KMS-11 (cell line): ENCODE measurements at regions not wholly inside any gene's neighbourhood (a gene's known extent, or its start where the extent isn't known, plus 50 kb on each side); places are given as distances from the start of the nearest gene placed in this dataset.

Source experiments
- H2AFZ ChIP-seq: fragments of 200-600 bp; sonication (generic); 2 replicates; pipeline ENCODE4 v1.6.1; 2016; ENCODE audit warnings: antibody characterized with exemption, mixed run types, low read depth
- H3K27ac ChIP-seq: fragments of 200-600 bp; sonication (generic); 2 replicates; pipeline ENCODE4 v1.6.1; 2016; ENCODE audit warnings: mild to moderate bottlenecking, mixed run types
- H3K27me3 ChIP-seq: fragments of 200-600 bp; sonication (generic); 2 replicates; pipeline ENCODE4 v1.6.1; 2017; ENCODE audit warnings: mild to moderate bottlenecking, low read depth, mixed run types, moderate library complexity; ENCODE audit not compliant: insufficient read depth
- H3K36me3 ChIP-seq: fragments of 200-600 bp; sonication (generic); 2 replicates; pipeline ENCODE4 v1.6.1; 2017; ENCODE audit warnings: mild to moderate bottlenecking, mixed run types; ENCODE audit not compliant: insufficient read depth
- H3K4me1 ChIP-seq: fragments of 200-600 bp; sonication (generic); 2 replicates; pipeline ENCODE4 v1.6.1; 2016; ENCODE audit warnings: mild to moderate bottlenecking, low read depth, mixed run types; ENCODE audit not compliant: poor library complexity, severe bottlenecking
- H3K4me2 ChIP-seq: fragments of 200-600 bp; sonication (generic); 2 replicates; pipeline ENCODE4 v1.7.0; 2016; ENCODE audit warnings: mild to moderate bottlenecking, mixed run types
- H3K4me3 ChIP-seq: fragments of 200-600 bp; sonication (generic); IDR thresholded peaks from 2 replicates; pipeline ENCODE4 v1.6.1; 2017; ENCODE audit warnings: low read depth, low read length, mixed read lengths; ENCODE audit not compliant: insufficient read depth
- H3K79me2 ChIP-seq: fragments of 200-600 bp; sonication (generic); 2 replicates; pipeline ENCODE4 v1.6.1; 2016; ENCODE audit warnings: low read depth, mixed run types; ENCODE audit not compliant: insufficient read depth
- H3K9ac ChIP-seq: fragments of 200-600 bp; sonication (generic); 2 replicates; pipeline ENCODE4 v1.6.1; 2016; ENCODE audit warnings: mild to moderate bottlenecking, mixed run types
- H4K20me1 ChIP-seq: fragments of 200-600 bp; sonication (generic); 2 replicates; pipeline ENCODE4 v1.6.1; 2016; ENCODE audit warnings: mild to moderate bottlenecking, mixed run types; ENCODE audit not compliant: insufficient read depth
- TF ChIP-seq, protein P1 (sequence below): fragments of 200-600 bp; sonication (generic); conservative IDR thresholded peaks from 2 replicates; pipeline ENCODE4 v1.6.1; 2017; ENCODE audit warnings: low read depth, mild to moderate bottlenecking, antibody characterized with exemption, low read length, moderate library complexity, mixed read lengths

DNA sequence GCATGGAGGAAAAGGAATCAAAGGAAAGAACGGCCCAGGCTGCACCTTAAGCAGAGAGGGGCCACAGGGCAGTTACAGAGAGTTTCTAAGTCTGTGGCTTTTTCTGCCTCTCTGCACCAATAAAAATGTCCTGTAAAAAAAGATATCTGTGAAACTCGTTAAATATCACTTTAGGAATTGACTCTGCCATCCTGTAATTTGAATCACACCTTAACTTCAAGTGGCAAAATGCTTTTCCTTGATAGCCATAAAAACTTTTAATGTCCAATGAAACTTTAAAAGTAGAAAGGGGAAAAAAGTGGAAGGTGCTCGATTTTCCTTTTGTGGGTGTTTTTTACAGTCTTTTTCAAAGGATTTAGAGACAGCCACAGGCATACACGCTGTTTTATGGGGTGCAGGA is 255.7 kb downstream of the ARRDC4 start:
- no peaks in the 10 kb centered on the region for H3K79me2 ChIP-seq
- H3K4me2 ChIP-seq: no peak overlapping the region
- TF ChIP-seq, protein P1, sequence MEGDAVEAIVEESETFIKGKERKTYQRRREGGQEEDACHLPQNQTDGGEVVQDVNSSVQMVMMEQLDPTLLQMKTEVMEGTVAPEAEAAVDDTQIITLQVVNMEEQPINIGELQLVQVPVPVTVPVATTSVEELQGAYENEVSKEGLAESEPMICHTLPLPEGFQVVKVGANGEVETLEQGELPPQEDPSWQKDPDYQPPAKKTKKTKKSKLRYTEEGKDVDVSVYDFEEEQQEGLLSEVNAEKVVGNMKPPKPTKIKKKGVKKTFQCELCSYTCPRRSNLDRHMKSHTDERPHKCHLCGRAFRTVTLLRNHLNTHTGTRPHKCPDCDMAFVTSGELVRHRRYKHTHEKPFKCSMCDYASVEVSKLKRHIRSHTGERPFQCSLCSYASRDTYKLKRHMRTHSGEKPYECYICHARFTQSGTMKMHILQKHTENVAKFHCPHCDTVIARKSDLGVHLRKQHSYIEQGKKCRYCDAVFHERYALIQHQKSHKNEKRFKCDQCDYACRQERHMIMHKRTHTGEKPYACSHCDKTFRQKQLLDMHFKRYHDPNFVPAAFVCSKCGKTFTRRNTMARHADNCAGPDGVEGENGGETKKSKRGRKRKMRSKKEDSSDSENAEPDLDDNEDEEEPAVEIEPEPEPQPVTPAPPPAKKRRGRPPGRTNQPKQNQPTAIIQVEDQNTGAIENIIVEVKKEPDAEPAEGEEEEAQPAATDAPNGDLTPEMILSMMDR: no peak
- no peak overlapping the region; the same call in 1 of the 2 replicates for H2AFZ ChIP-seq
- no peaks in the 10 kb centered on the region for H3K27me3 ChIP-seq
- H3K4me1 ChIP-seq: no peaks in the 10 kb centered on the region
- no peaks in the 10 kb centered on the region for H3K36me3 ChIP-seq
- H3K27ac ChIP-seq: no peak overlapping the region
- H3K9ac ChIP-seq: no peak overlapping the region
- no peak overlapping the region for H3K4me3 ChIP-seq
- no peaks in the 10 kb centered on the region for H4K20me1 ChIP-seq

DNA sequence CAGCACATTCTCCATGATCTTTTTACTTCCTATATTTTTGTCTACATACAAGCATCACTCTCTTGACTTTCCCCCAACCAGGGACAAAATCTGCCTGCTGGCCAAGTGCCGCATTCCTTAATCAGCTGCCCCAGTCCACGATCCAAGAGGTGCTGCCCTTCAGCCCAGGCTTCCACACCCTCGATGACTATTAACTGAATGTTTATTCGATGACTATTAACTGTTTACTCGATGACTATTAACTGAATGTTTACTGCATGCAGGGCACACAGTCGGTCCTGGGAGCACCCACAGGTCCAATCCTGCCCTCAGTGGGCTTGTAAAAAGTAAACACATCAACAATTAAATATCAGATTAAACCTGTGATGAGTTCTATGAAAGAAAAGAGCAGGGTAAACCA is 256.9 kb downstream of the ARRDC4 start:
- Histone ChIP-seq H3K4me1 (no peaks in the 10 kb centered on the region), H3K27ac (no peak overlapping the region), H3K79me2 (no peaks in the 10 kb centered on the region), H3K36me3 (no peaks in the 10 kb centered on the region), H2AFZ (no peak overlapping the region), H3K9ac (no peak overlapping the region), H4K20me1 (no peaks in the 10 kb centered on the region), H3K4me2 (no peak overlapping the region), H3K27me3 (no peaks in the 10 kb centered on the region), H3K4me3 (no peak overlapping the region)
- TF ChIP-seq, protein P1: no peak

DNA sequence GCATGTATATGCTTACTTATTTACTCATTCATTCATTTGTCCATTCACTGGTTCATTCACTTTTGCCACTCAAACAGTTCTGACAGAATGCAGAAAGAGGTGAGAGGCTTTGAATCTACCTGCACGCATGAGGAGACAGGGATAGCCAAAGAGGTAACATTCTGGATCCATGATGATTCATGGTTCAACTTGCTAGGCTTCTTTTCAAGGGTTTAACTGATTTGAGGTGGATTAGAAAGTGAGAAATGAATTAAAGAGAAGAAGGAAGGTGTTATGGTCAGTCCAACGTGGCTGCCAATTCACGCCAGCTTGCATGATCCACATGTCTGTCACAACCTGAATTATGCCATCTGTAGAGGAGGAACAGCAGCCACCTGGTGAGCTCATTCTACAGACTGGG is 260.6 kb downstream of the ARRDC4 start:
- no peaks in the 10 kb centered on the region for H3K4me1 ChIP-seq
- TF ChIP-seq, protein P1: no peak
- H4K20me1 ChIP-seq: no peaks in the 10 kb centered on the region
- H3K4me3 ChIP-seq: no peak overlapping the region
- no peaks in the 10 kb centered on the region for H3K27me3 ChIP-seq
- no peak overlapping the region for H3K27ac ChIP-seq
- H2AFZ ChIP-seq: no peak overlapping the region
- no peaks in the 10 kb centered on the region for H3K79me2 ChIP-seq
- no peak overlapping the region for H3K4me2 ChIP-seq
- H3K9ac ChIP-seq: no peak overlapping the region
- H3K36me3 ChIP-seq: no peaks in the 10 kb centered on the region

DNA sequence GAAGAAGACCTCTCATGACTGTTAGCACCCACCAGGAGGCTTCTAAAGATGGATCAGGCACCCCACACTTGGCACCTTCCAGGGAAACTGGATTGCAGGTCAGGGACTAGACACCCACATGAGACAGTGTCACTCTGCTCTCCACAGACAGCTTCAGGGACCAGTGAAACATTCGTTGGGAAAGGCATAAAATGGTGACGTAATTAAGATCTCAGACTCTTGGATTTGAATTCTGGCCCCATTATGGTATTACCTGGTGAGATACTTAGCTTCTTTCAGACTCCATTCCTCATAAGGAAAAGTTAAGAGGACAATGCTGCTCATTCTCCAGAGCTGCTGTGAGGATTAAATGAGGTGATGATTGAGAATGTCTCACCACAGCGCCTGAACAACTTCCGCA is 261.1 kb downstream of the ARRDC4 start:
- no peaks in the 10 kb centered on the region for H4K20me1 ChIP-seq
- TF ChIP-seq, protein P1: no peak
- H3K27ac ChIP-seq: no peak overlapping the region
- H3K79me2 ChIP-seq: no peaks in the 10 kb centered on the region
- no peak overlapping the region for H2AFZ ChIP-seq
- H3K4me2 ChIP-seq: no peak overlapping the region
- H3K27me3 ChIP-seq: no peaks in the 10 kb centered on the region
- H3K36me3 ChIP-seq: no peaks in the 10 kb centered on the region
- no peak overlapping the region for H3K4me3 ChIP-seq
- H3K9ac ChIP-seq: no peak overlapping the region
- no peaks in the 10 kb centered on the region for H3K4me1 ChIP-seq

DNA sequence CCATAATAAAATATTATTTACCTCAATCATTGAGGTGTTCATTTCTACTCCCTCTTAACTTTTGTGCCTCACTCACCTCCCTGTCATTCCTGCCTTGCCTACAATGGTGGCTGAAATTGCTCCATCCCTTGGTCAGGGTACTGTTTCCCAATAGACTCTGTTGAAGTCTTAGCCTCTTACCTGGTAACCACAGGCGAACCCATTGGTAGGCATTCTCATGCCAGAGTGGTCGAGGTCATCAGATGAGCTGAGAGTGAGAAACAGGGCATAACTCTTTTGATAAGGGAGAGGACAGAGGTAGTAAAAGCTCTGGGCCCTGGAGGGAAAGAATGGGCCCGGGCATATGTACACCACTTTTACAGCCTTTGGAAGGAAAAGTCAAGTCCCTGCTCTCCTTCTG is 265.6 kb downstream of the ARRDC4 start:
- Histone ChIP-seq H3K27me3 (no peaks in the 10 kb centered on the region), H3K79me2 (no peaks in the 10 kb centered on the region), H4K20me1 (no peaks in the 10 kb centered on the region), H3K4me2 (no peak overlapping the region), H3K27ac (no peak overlapping the region), H3K36me3 (no peaks in the 10 kb centered on the region), H2AFZ (no peak overlapping the region), H3K9ac (no peak overlapping the region), H3K4me3 (no peak overlapping the region), H3K4me1 (no peaks in the 10 kb centered on the region)
- TF ChIP-seq, protein P1: no peak
